ENCODE measurements at regions not wholly inside any gene's neighbourhood (a gene's known extent, or its start where the extent isn't known, plus 50 kb on each side); places are given as distances from the start of the nearest gene placed in this dataset.

GRCh38 chr4:30427932-30428331 is 292.2 kb upstream of the PCDH7 start:
- H3K56ac ChIP-seq (replicated peaks; ENCODE audit: insufficient read length, low read depth, low read length) = no peak overlapping the region
- no peaks in the 10 kb centered on the region for H3K27me3 ChIP-seq (replicated peaks in 1 of 4; ENCODE audit: control insufficient read depth in 3 of 4, extremely low read depth in 1 of 4, insufficient read depth in 3 of 4, low read length in 3 of 4)
- ChIA-PET POLR2A (ENCODE audit: partially characterized antibody) (no interaction called here), CTCF (ENCODE audit: partially characterized antibody) (no interaction called here)
- no peaks in the 10 kb centered on the region for H3K23me2 ChIP-seq (ENCODE audit: low read depth, low read length)
- H3K9ac ChIP-seq (replicated peaks in 1 of 4; ENCODE audit: extremely low read depth in 1 of 4, low read depth in 3 of 4, low read length in 3 of 4) = no peak overlapping the region
- no peak for TF ChIP-seq BACH1 (IDR thresholded peaks at IDR 0.05; ENCODE audit: low read length)
- TF ChIP-seq SAP30 (IDR thresholded peaks at IDR 0.05; ENCODE audit: insufficient read depth, insufficient replicate concordance, low read length) = no peak
- no peak for TF ChIP-seq RAD21 (IDR thresholded peaks at IDR 0.05 in 1 of 2, conservative IDR thresholded peaks at IDR 0.05 in 1 of 2; ENCODE audit: low read depth in 2 of 2, low read length in 2 of 2)
- TF ChIP-seq NANOG (IDR thresholded peaks at IDR 0.05; ENCODE audit: insufficient read depth, low read depth, low read length, poor library complexity, severe bottlenecking) = no peak
- no peak for TF ChIP-seq CBX5 (IDR thresholded peaks at IDR 0.05; ENCODE audit: low read depth, low read length)
- TF ChIP-seq POLR2A (IDR thresholded peaks at IDR 0.05; ENCODE audit: control extremely low read depth in 1 of 2, low read depth in 2 of 2, low read length in 2 of 2) = no peak
- H4K20me1 ChIP-seq (replicated peaks in 1 of 2; ENCODE audit: control insufficient read depth in 1 of 2, insufficient read depth in 2 of 2, low read length in 2 of 2) = no peaks in the 10 kb centered on the region
- H4K91ac ChIP-seq (replicated peaks; ENCODE audit: insufficient read length, low read length) = no peak overlapping the region
- no peak overlapping the region for H2AK5ac ChIP-seq (ENCODE audit: low read depth, low read length)
- no peak overlapping the region for H3K4me2 ChIP-seq (ENCODE audit: insufficient read depth in 1 of 2, low read depth in 2 of 2, low read length in 2 of 2)
- H3K9me3 ChIP-seq (ENCODE audit: insufficient read depth in 2 of 2, low read depth in 1 of 2, low read length in 1 of 2) = 0 out of 4 replicates have a peak, but pooled peaks cover 0 to 2% of the 10 kb centered on the region in 2 experiments
- DNase-seq (ENCODE audit: low read depth in 1 of 2, low spot score in 2 of 2) (no peak), FAIRE-seq (no peak)
- no peaks in the 10 kb centered on the region for H3K4me1 ChIP-seq (replicated peaks in 1 of 4; ENCODE audit: control insufficient read depth in 3 of 4, insufficient read depth in 4 of 4, low read length in 3 of 4)
- no peaks in the 10 kb centered on the region for H3K36me3 ChIP-seq (ENCODE audit: control insufficient read depth in 2 of 4, insufficient read depth in 4 of 4, low read length in 3 of 4)
- no peaks in the 10 kb centered on the region for H3K79me1 ChIP-seq (ENCODE audit: low read depth, low read length)
- no peak overlapping the region for H3K4ac ChIP-seq (replicated peaks; ENCODE audit: insufficient read length, low read depth, low read length)
- no peak overlapping the region for H2BK20ac ChIP-seq (ENCODE audit: low read length)
- H3K18ac ChIP-seq (ENCODE audit: extremely low read depth, low read length) = no peak overlapping the region
- no peak overlapping the region for H2AFZ ChIP-seq (ENCODE audit: low read length)
- H4K8ac ChIP-seq (ENCODE audit: extremely low read depth, insufficient read depth, low read length) = no peak overlapping the region
- no peak overlapping the region for H3K23ac ChIP-seq (ENCODE audit: insufficient read length)
- no peak overlapping the region for H2BK120ac ChIP-seq (replicated peaks; ENCODE audit: low read depth, low read length)
- no peak overlapping the region for H3K14ac ChIP-seq (ENCODE audit: insufficient read length)
- no peaks in the 10 kb centered on the region for H3K79me2 ChIP-seq (ENCODE audit: control insufficient read depth in 1 of 2, insufficient read depth in 2 of 2, low read length in 2 of 2)
- H2BK15ac ChIP-seq (ENCODE audit: low read length) = no peak overlapping the region
- no peak overlapping the region for H2BK12ac ChIP-seq (ENCODE audit: low read depth, low read length)
- no peak overlapping the region for H2BK5ac ChIP-seq (ENCODE audit: low read depth, low read length)
- no peak overlapping the region for H4K5ac ChIP-seq (ENCODE audit: insufficient read length, low read depth, low read length)
- no peak overlapping the region for H3K27ac ChIP-seq (ENCODE audit: low read depth, low read length)
- no peak overlapping the region for H3K4me3 ChIP-seq (ENCODE audit: extremely low read depth in 1 of 4, insufficient read depth in 2 of 4, low read depth in 3 of 4, low read length in 4 of 4)
- 97% methylated on average over 2 of the region's 2 CpGs; no CpG with 5 or more reads in 1 of the 2 experiments for WGBS, 2 experiments (ENCODE audit: extremely low coverage in 1 of 2, insufficient coverage in 1 of 2, insufficient read length in 1 of 2, insufficient replicate concordance in 2 of 2, low coverage in 1 of 2, low lambda C conversion rate in 2 of 2, missing lambda C conversion rate in 1 of 2)
